ENCODE measurements at regions not wholly inside any gene's neighbourhood (a gene's known extent, or its start where the extent isn't known, plus 50 kb on each side); places are given as distances from the start of the nearest gene placed in this dataset.

DNA sequence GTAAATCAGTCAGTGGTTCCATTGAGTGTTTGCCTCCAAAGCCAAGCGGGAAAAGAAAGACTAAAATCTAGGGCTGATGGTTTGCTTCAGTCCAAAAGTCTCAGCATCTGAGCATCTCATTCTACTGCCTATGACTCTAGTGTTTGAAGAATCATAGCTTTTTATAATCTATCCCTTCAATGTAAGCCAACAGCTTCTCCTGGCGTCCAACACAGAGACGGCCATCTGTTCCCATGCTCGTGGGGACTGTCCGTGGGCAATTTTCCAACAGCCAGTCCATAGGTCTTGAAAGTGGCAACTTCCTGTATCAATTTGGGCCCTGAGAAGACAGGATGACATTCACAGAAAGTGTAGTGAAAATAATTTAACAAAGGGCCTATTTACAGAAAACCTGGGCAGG lies 544.4 kb upstream of the TMEM132C start:
- TF ChIP-seq, protein P1, sequence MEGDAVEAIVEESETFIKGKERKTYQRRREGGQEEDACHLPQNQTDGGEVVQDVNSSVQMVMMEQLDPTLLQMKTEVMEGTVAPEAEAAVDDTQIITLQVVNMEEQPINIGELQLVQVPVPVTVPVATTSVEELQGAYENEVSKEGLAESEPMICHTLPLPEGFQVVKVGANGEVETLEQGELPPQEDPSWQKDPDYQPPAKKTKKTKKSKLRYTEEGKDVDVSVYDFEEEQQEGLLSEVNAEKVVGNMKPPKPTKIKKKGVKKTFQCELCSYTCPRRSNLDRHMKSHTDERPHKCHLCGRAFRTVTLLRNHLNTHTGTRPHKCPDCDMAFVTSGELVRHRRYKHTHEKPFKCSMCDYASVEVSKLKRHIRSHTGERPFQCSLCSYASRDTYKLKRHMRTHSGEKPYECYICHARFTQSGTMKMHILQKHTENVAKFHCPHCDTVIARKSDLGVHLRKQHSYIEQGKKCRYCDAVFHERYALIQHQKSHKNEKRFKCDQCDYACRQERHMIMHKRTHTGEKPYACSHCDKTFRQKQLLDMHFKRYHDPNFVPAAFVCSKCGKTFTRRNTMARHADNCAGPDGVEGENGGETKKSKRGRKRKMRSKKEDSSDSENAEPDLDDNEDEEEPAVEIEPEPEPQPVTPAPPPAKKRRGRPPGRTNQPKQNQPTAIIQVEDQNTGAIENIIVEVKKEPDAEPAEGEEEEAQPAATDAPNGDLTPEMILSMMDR (IDR thresholded peaks at IDR 0.05; ENCODE audit: low read depth, low read length): no peak
- no peak for TF ChIP-seq MAX (IDR thresholded peaks at IDR 0.05; ENCODE audit: low read depth, low read length)
- TF ChIP-seq POLR2A (IDR thresholded peaks at IDR 0.05; ENCODE audit: extremely low read depth, insufficient read length): no peak
- TF ChIP-seq MYC (IDR thresholded peaks at IDR 0.05; ENCODE audit: low read depth, low read length): no peak
